ENCODE measurements at regions not wholly inside any gene's neighbourhood (a gene's known extent, or its start where the extent isn't known, plus 50 kb on each side); places are given as distances from the start of the nearest gene placed in this dataset.
"Not testable (repeated sequence)": the region's sequence is repeated elsewhere in the genome, so short reads cannot be mapped to it uniquely, and the experiment has no call there.

DNA sequence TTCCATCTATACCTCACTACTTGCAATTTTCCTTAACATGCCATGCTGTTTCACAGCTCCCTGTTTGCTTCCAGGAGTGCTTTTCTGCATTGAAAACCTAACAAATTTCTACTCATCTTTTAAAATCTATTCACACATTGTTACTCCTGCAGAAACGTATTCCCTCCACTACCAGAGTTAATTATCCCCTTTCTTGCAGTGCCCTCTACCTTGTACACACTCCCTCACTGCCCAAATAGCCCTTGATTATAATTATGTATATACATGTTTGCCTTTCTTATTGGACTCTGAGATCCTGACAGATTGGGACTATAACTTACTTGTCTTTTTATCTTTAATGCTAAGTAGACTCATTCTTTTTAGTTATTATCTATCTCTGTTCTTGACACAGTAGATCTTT lies 325.0 kb downstream of the OXSM start:
- Mint-ChIP-seq H3K9me3 (no peaks in the 10 kb centered on the region), H3K36me3 (ENCODE audit: low read depth) (no peaks in the 10 kb centered on the region), H3K4me3 (no peak overlapping the region), H3K27me3 (ENCODE audit: low read depth) (no peaks in the 10 kb centered on the region), H3K4me1 (no peaks in the 10 kb centered on the region), H3K27ac (ENCODE audit: unreplicated experiment) (no peak overlapping the region)
- DNase-seq (ENCODE audit: low read depth, low spot score) = no peak
- no peak for TF ChIP-seq CTCF (conservative IDR thresholded peaks at IDR 0.05)

DNA sequence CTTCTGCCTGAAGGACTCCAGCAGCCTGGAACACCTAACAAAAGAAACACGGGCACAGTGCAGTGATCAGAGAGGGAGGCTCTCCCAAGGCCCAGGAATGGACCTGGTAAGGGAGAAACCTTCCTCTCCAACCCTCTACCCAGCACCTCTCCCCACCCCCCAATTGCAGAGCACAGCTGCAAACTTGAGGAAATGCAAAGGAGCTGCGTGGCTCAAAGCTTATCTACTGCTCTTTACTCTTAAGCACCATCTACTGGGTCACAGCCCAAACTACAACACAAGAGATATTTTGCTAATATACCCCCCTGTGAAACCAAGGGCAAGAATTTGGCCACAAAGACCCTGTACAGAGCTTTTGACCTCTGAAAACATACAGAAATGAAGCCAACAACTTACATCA lies 328.3 kb downstream of the OXSM start:
- H3K27ac Mint-ChIP-seq (ENCODE audit: unreplicated experiment) = no peak overlapping the region
- no peak overlapping the region for H3K4me3 Mint-ChIP-seq
- no peak for DNase-seq (ENCODE audit: low read depth, low spot score)
- no peaks in the 10 kb centered on the region for H3K4me1 Mint-ChIP-seq
- peaks cover 6% of the 10 kb centered on the region for H3K9me3 Mint-ChIP-seq
- H3K36me3 Mint-ChIP-seq (ENCODE audit: low read depth) = no peaks in the 10 kb centered on the region
- peaks cover 3% of the 10 kb centered on the region for H3K27me3 Mint-ChIP-seq (ENCODE audit: low read depth)
- peak; percentile 47 for TF ChIP-seq CTCF (conservative IDR thresholded peaks at IDR 0.05)

GRCh38 chr3:26132942-26133341 lies 343.1 kb downstream of the OXSM start:
- no peak for TF ChIP-seq CTCF (conservative IDR thresholded peaks at IDR 0.05)
- Mint-ChIP-seq H3K9me3 (peaks cover 4% of the 10 kb centered on the region), H3K4me1 (no peaks in the 10 kb centered on the region), H3K4me3 (no peak overlapping the region), H3K27me3 (ENCODE audit: low read depth) (no peaks in the 10 kb centered on the region), H3K27ac (ENCODE audit: unreplicated experiment) (no peak overlapping the region), H3K36me3 (ENCODE audit: low read depth) (no peaks in the 10 kb centered on the region)
- no peak for DNase-seq (ENCODE audit: low read depth, low spot score)

- no peaks in the 10 kb centered on the region for H3K4me1 Mint-ChIP-seq
- no peak overlapping the region for H3K4me3 Mint-ChIP-seq
- DNase-seq (ENCODE audit: low read depth, low spot score) = no peak
- H3K27me3 Mint-ChIP-seq (ENCODE audit: low read depth) = no peaks in the 10 kb centered on the region
- H3K27ac Mint-ChIP-seq (ENCODE audit: unreplicated experiment) = no peak overlapping the region
- H3K9me3 Mint-ChIP-seq = peaks cover 6% of the 10 kb centered on the region
- H3K36me3 Mint-ChIP-seq (ENCODE audit: low read depth) = no peaks in the 10 kb centered on the region
- no peak for TF ChIP-seq CTCF (conservative IDR thresholded peaks at IDR 0.05)
Observed at GRCh38 chr3:26141296-26141695, 351.4 kb downstream of the OXSM start.

- Mint-ChIP-seq H3K27ac (ENCODE audit: unreplicated experiment) (no peak overlapping the region), H3K4me3 (no peak overlapping the region), H3K36me3 (ENCODE audit: low read depth) (no peaks in the 10 kb centered on the region), H3K9me3 (peaks cover 7% of the 10 kb centered on the region), H3K27me3 (ENCODE audit: low read depth) (no peaks in the 10 kb centered on the region), H3K4me1 (no peaks in the 10 kb centered on the region)
- TF ChIP-seq CTCF (conservative IDR thresholded peaks at IDR 0.05) = no peak
- DNase-seq (ENCODE audit: low read depth, low spot score) = no peak
Observed at GRCh38 chr3:26145769-26146168, 355.9 kb downstream of the OXSM start.

GRCh38 chr3:26157428-26157827 lies 367.5 kb downstream of the OXSM start:
- H3K27ac Mint-ChIP-seq (ENCODE audit: unreplicated experiment); DNase-seq (ENCODE audit: low read depth, low spot score); H3K36me3 Mint-ChIP-seq (ENCODE audit: low read depth); H3K27me3 Mint-ChIP-seq (ENCODE audit: low read depth); H3K9me3 Mint-ChIP-seq; H3K4me1 Mint-ChIP-seq; H3K4me3 Mint-ChIP-seq: not testable (repeated sequence)

Data from neural crest cell (in vitro differentiated cells).